HepG2 (cell line): ENCODE measurements at regions not wholly inside any gene's neighbourhood (a gene's known extent, or its start where the extent isn't known, plus 50 kb on each side); places are given as distances from the start of the nearest gene placed in this dataset.

Experiments
- ATRX ChIP-seq: sonication (generic); formaldehyde crosslinking; IDR thresholded peaks from 2 replicates; pipeline ENCODE4 v1.4.0; 2020; ENCODE audit warnings: missing genetic modification reagents, borderline replicate concordance
- BCLAF1 ChIP-seq: fragments of 450-650 bp; IDR thresholded peaks from 2 replicates; pipeline ENCODE4 v1.6.1; 2017; ENCODE audit warnings: mild to moderate bottlenecking
- CTCF ChIP-seq: sonication (generic); formaldehyde crosslinking; IDR thresholded peaks from 2 replicates; pipeline ENCODE4 v1.5.0; 2020; ENCODE audit warnings: mild to moderate bottlenecking, missing genetic modification reagents, moderate library complexity
- MTA3 ChIP-seq: sonication (generic); formaldehyde crosslinking; IDR thresholded peaks from 2 replicates; pipeline ENCODE4 v1.4.0; 2020; ENCODE audit warnings: missing genetic modification reagents
- NCOA1 ChIP-seq: sonication (generic); formaldehyde crosslinking; IDR thresholded peaks from 2 replicates; pipeline ENCODE4 v1.9.0; 2021; ENCODE audit warnings: missing genetic modification reagents
- PCBP2 ChIP-seq: fragments of 200-400 bp; formaldehyde crosslinking; optimal IDR thresholded peaks from 2 replicates; pipeline ENCODE3; 2018; ENCODE audit warnings: low read length, low read depth; ENCODE audit not compliant: poor library complexity, severe bottlenecking
- SRSF1 ChIP-seq: fragments of 200-400 bp; formaldehyde crosslinking; optimal IDR thresholded peaks from 2 replicates; pipeline ENCODE3; 2017; ENCODE audit warnings: mild to moderate bottlenecking, low read depth, low read length, moderate library complexity
- ZBTB21 ChIP-seq: sonication (generic); formaldehyde crosslinking; IDR thresholded peaks from 2 replicates; pipeline ENCODE4 v1.4.0; 2020; ENCODE audit warnings: missing genetic modification reagents
- ZNF260 ChIP-seq: sonication (generic); formaldehyde crosslinking; IDR thresholded peaks from 2 replicates; pipeline ENCODE4 v1.4.0; 2020; ENCODE audit warnings: missing genetic modification reagents, low read depth, mild to moderate bottlenecking, borderline replicate concordance
- ZNF660 ChIP-seq: sonication (generic); formaldehyde crosslinking; IDR thresholded peaks from 2 replicates; pipeline ENCODE4 v1.5.1; 2020; ENCODE audit warnings: mild to moderate bottlenecking, low read depth, missing genetic modification reagents, borderline replicate concordance

- TF ChIP-seq PCBP2 (no peak), ZNF660 (CRISPR knock-in tag) (no peak), SRSF1 (no peak), ZNF260 (CRISPR knock-in tag) (no peak), ATRX (CRISPR knock-in tag) (no peak), ZBTB21 (CRISPR knock-in tag) (no peak), BCLAF1 (no peak), NCOA1 (CRISPR knock-in tag) (no peak), CTCF (CRISPR knock-in tag) (no peak), MTA3 (CRISPR knock-in tag) (no peak)
Observed at GRCh38 chr5:152193391-152194107, 211.5 kb downstream of the NMUR2 start.
